Peyer's patch (tissue), 4 donors: ENCODE measurements at regions not wholly inside any gene's neighbourhood (a gene's known extent, or its start where the extent isn't known, plus 50 kb on each side); places are given as distances from the start of the nearest gene placed in this dataset.

Experiments used
- POLR2A ChIP-seq, 2 donors: fragments of 450-650 bp; IDR thresholded peaks; one replicate each; pipeline ENCODE4 v1.5.1; 2017; ENCODE audit warnings: antibody characterized with exemption in 2 of 2, mild to moderate bottlenecking in 2 of 2, moderate library complexity in 2 of 2
- TF ChIP-seq, protein P1 (sequence below), 6 experiments: fragments of 450-650 bp in 4 of 6; fragments of 200-600 bp in 2 of 6; sonication (generic) in 1 of 6; IDR thresholded peaks; one replicate each; pipeline ENCODE4 v1.5.1; 2017 to 2019; ENCODE audit warnings: antibody characterized with exemption in 6 of 6, mild to moderate bottlenecking in 3 of 6, moderate library complexity in 1 of 6

DNA sequence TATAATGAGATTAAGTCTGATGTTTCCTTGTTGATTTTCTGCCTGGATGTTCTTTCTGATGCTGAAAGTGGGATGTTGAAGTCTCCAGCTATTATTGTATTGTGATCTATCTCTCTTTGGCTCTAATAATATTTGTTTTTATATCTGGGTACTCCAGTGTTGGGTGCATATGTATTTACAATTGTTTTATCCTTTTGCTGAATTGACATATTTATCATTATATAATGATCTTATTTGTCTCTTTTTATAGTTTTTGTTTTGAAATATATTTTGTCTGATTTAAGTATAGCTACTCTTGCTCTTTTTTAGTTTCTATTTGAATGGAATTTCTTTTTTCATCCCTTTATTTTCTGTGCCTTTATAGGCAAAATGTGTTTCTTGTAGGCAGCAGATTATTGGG lies 522.2 kb upstream of the NEGR1 start:
- no peak for TF ChIP-seq POLR2A (IDR thresholded peaks at IDR 0.05)
- TF ChIP-seq, protein P1, sequence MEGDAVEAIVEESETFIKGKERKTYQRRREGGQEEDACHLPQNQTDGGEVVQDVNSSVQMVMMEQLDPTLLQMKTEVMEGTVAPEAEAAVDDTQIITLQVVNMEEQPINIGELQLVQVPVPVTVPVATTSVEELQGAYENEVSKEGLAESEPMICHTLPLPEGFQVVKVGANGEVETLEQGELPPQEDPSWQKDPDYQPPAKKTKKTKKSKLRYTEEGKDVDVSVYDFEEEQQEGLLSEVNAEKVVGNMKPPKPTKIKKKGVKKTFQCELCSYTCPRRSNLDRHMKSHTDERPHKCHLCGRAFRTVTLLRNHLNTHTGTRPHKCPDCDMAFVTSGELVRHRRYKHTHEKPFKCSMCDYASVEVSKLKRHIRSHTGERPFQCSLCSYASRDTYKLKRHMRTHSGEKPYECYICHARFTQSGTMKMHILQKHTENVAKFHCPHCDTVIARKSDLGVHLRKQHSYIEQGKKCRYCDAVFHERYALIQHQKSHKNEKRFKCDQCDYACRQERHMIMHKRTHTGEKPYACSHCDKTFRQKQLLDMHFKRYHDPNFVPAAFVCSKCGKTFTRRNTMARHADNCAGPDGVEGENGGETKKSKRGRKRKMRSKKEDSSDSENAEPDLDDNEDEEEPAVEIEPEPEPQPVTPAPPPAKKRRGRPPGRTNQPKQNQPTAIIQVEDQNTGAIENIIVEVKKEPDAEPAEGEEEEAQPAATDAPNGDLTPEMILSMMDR (IDR thresholded peaks at IDR 0.05) = no peak
